ENCODE measurements at regions not wholly inside any gene's neighbourhood (a gene's known extent, or its start where the extent isn't known, plus 50 kb on each side); places are given as distances from the start of the nearest gene placed in this dataset.

DNA sequence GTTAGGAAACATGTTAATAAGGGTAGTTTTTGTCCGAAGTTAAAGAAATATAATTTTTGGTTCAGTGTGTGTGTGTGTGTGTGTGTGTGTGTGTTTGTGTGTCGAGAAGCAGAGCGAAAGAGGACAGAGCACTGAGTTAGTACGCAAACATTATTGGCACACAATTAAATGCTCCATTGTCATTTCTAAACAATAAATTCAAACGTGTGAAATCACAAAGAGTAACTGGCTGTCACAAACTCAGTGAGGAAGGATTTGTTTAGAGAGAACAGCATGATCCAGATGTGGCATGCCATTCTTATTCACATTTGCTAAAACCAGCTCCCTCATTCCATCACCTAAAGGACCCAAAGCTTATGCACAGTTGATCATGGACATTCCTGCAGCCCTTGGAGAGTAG, 970.8 kb downstream of the DTWD2 start:
- no peak overlapping the region for H3K27ac Mint-ChIP-seq
- H3K4me3 Mint-ChIP-seq: no peak overlapping the region
- no peaks in the 10 kb centered on the region for H3K9me3 Mint-ChIP-seq
- no peaks in the 10 kb centered on the region for H3K27me3 Mint-ChIP-seq
- no peaks in the 10 kb centered on the region for H3K36me3 Mint-ChIP-seq (ENCODE audit: low read depth)
- intact Hi-C loops (cut with micrococcal nuclease): no loop called here
- no peak for DNase-seq
- no peaks in the 10 kb centered on the region for H3K4me1 Mint-ChIP-seq

DNA sequence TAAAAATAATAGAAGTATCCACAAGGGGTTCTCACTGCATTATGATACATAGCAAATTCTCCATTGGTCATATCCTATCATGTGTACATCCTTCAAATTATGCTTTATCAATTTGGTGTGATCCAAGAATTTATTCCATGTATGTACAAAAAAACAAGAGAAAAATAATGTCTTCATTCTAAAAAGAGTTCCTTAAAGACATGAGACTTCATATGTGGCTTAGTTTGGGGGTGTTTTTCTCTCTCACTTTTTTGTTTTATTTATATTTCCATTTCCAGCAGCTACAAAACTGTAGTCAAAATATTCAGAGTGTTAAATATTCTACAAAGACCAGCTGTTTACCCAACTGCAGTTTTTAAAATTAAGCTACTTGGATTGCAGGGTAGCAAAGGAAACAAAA, 972.0 kb downstream of the DTWD2 start:
- Mint-ChIP-seq H3K9me3 (no peaks in the 10 kb centered on the region), H3K4me1 (no peaks in the 10 kb centered on the region), H3K4me3 (no peak overlapping the region), H3K27me3 (no peaks in the 10 kb centered on the region), H3K36me3 (ENCODE audit: low read depth) (no peaks in the 10 kb centered on the region), H3K27ac (no peak overlapping the region)
- DNase-seq: no peak
- intact Hi-C loops (cut with micrococcal nuclease): no loop called here

DNA sequence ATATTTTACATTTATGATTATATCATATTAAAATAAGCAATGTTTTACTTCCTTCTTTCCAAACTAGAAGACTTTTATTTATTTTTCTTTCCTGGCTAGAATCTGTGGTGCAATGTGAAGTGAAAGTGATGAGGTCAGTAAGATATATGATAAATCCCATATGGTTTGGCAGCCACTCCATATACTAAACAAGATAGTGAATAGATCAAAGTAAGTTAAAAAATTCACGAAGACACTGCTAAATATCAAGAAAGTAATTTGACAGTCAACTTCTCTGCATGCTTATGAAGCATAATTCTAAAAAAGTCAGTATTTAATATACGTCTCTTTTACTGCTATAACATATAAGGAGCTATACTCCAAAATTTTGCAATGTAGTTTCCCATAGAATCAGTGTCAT, 972.8 kb downstream of the DTWD2 start:
- H3K27ac Mint-ChIP-seq: no peak overlapping the region
- no peaks in the 10 kb centered on the region for H3K9me3 Mint-ChIP-seq
- H3K36me3 Mint-ChIP-seq (ENCODE audit: low read depth): no peaks in the 10 kb centered on the region
- no peaks in the 10 kb centered on the region for H3K4me1 Mint-ChIP-seq
- H3K27me3 Mint-ChIP-seq: no peaks in the 10 kb centered on the region
- no peak overlapping the region for H3K4me3 Mint-ChIP-seq
- no peak for DNase-seq
- intact Hi-C loops (cut with micrococcal nuclease): no loop called here

DNA sequence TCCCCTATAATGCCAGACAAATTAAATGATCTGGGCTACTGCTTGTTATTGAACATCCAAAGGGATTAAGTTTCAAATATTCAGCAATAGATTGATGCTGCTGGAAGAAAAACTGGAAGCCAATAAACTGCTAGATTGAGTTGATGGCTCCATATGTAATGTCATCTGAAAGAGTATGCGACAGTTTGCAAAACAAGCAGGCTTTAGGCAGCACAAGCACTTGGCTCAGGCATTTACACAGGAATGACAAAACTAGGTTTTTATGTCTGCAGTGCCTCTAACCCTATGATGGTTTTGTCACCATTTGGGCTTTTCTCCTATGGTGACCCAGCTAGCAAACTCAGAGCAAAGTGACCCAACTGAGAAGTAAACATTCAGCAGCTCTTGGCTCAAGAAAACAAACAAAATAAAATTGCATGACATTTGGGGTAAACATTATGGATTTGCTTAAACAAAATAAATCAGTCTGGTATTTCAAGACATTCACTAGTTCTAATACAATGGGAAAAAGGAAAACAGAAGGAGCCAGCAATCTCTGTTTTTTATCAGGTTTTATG, 978.5 kb downstream of the DTWD2 start:
- H3K36me3 Mint-ChIP-seq (ENCODE audit: low read depth): no peaks in the 10 kb centered on the region
- H3K27me3 Mint-ChIP-seq: no peaks in the 10 kb centered on the region
- no peak for DNase-seq
- no peak overlapping the region for H3K27ac Mint-ChIP-seq
- no peak overlapping the region for H3K4me3 Mint-ChIP-seq
- H3K9me3 Mint-ChIP-seq: no peaks in the 10 kb centered on the region
- intact Hi-C loops (cut with micrococcal nuclease): no loop called here
- no peaks in the 10 kb centered on the region for H3K4me1 Mint-ChIP-seq

DNA sequence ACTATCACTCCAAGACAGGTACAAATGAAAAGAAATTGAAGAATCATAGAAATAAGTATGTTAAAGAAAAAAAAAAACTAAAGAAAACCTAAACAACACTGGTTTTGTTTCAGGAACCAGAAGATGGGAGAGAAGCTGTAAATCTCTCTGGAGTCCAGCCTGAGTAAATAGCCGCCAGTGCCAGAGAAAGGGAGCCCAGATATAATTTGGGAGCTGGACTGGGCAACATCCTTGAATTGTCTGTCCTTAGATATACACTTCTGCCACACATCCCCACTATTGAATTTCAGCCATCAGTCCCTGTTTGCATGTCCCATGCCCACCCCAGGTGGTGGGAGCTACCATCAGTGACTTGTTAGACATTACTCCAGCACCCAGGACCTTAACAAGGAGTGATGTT, 979.6 kb downstream of the DTWD2 start:
- Mint-ChIP-seq H3K27me3 (no peaks in the 10 kb centered on the region), H3K27ac (no peak overlapping the region), H3K4me1 (no peaks in the 10 kb centered on the region), H3K4me3 (no peak overlapping the region), H3K9me3 (no peaks in the 10 kb centered on the region), H3K36me3 (ENCODE audit: low read depth) (no peaks in the 10 kb centered on the region)
- intact Hi-C loops (cut with micrococcal nuclease): no loop called here
- no peak for DNase-seq

DNA sequence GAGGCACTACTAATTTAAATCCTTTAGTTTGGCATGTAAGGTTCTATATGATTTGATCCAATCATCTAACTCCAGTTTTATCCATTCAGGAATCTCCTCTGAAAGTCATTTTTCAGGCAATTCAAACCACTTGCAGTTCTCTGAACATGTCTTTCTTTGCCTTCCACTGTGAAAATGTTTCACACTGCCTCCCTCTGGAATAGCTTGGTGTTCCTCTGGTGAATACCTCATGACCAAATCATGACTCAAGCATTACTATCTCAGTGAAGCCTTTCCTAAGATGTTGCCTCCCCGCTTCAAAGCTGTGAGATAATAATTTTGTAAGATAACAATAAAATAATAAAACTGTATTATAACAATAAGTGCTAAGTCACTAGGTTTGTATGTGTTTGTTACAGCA, 981.1 kb downstream of the DTWD2 start:
- H3K36me3 Mint-ChIP-seq (ENCODE audit: low read depth): no peaks in the 10 kb centered on the region
- no peaks in the 10 kb centered on the region for H3K27me3 Mint-ChIP-seq
- H3K27ac Mint-ChIP-seq: no peak overlapping the region
- no peak for DNase-seq
- intact Hi-C loops (cut with micrococcal nuclease): no loop called here
- H3K9me3 Mint-ChIP-seq: no peaks in the 10 kb centered on the region
- H3K4me3 Mint-ChIP-seq: no peak overlapping the region
- H3K4me1 Mint-ChIP-seq: no peaks in the 10 kb centered on the region

DNA sequence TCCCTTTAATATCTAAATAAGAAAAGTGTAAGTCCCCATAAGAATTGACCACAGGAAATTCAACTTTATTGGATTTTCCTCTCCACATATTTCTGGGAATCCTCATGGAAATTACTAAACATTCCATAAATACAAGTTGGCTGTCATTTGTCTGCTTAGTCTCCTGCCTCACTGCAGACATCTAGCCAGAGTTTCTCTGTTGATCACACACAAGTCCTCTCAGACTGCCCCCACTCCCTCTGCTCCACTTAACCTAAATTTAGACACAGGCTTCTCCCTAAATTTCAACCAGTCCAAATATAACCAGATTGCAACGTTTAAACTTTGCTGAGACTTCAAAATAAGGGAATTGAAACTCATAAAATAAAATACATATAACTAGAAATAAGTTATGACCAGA, 982.1 kb downstream of the DTWD2 start:
- H3K27ac Mint-ChIP-seq: no peak overlapping the region
- no peaks in the 10 kb centered on the region for H3K36me3 Mint-ChIP-seq (ENCODE audit: low read depth)

DNA sequence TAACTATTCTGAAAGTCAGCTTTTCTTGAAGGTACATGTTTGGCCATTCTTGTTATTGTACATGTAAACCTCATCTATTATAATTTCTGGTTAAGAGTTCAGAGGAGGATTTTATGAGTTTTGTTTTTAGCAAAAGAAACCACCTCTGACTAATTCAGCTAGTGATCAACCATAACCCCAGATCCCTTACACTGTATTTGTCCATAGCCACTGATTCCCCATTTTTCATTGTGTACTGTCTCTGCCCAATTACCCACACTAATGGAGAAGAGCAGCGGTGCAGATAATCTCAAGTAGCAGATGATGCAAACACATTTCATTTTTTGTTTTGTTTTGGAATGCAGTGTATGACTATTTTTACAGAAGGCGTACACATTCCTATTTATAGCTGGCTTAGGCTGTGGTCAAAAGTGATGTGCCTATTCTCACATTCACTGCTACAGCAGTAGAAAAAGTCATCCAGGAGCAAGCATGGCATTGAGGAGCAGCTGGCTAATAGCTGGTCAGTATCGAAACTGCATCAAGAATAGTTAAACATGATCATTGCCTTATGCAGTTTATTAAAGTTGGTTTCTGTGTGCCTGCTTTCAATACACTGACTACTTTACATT, 988.3 kb downstream of the DTWD2 start:
- H3K4me3 Mint-ChIP-seq: no peak overlapping the region
- H3K4me1 Mint-ChIP-seq: no peaks in the 10 kb centered on the region
- H3K27ac Mint-ChIP-seq: no peak overlapping the region
- H3K27me3 Mint-ChIP-seq: no peaks in the 10 kb centered on the region
- DNase-seq: no peak
- H3K9me3 Mint-ChIP-seq: no peaks in the 10 kb centered on the region
- H3K36me3 Mint-ChIP-seq (ENCODE audit: low read depth): no peaks in the 10 kb centered on the region
- intact Hi-C loops (cut with micrococcal nuclease): no loop called here

More for the DNA sequence above, 982.1 kb downstream of the DTWD2 start:
- intact Hi-C loops (cut with micrococcal nuclease): no loop called here
- no peaks in the 10 kb centered on the region for H3K4me1 Mint-ChIP-seq
- H3K27me3 Mint-ChIP-seq: no peaks in the 10 kb centered on the region
- no peak overlapping the region for H3K4me3 Mint-ChIP-seq
- DNase-seq: no peak
- no peaks in the 10 kb centered on the region for H3K9me3 Mint-ChIP-seq

DNA sequence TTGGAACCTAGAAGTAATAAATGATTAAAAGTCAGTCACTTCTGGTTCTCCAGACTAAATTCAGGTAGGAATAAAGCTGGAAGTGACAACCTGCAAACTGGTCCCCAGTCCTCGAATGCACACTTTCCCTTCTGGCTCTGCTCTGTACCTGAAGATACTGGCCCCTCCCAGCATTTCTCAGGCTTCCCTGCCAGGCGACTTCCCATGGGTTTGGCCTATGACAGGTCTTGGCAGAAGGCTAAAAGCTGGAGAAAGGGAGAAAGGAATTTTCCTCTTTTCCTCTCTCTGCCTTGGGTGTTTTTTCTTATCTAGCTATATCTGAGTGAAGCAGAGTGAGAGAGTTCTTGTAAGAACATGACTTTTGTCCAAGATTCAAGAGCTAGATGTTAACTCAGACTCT, 1005.7 kb downstream of the DTWD2 start:
- H3K36me3 Mint-ChIP-seq (ENCODE audit: low read depth): no peaks in the 10 kb centered on the region
- intact Hi-C loops (cut with micrococcal nuclease): no loop called here
- no peak overlapping the region for H3K4me3 Mint-ChIP-seq
- H3K27me3 Mint-ChIP-seq: no peaks in the 10 kb centered on the region
- H3K4me1 Mint-ChIP-seq: no peaks in the 10 kb centered on the region
- DNase-seq: no peak
- H3K9me3 Mint-ChIP-seq: no peaks in the 10 kb centered on the region
- H3K27ac Mint-ChIP-seq: no peak overlapping the region

DNA sequence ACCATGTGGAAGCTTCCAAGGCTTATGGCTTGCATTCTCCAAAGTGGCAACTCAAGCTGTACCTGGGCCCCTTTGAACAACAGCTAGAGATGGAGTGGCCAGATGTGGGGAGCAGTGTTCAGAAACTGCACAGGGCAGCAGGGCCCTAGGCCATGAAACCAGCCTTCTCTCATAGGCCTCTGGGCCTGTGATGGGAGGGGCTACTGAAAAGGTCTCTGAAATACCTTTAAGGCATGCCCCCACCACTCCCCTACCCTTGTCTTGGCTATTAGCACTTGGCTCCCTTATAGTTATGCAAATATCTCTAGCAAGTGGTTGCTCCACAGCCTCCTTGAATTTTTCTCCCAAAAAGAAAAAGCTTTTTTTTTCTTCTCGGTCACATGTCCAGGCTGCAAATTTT, 1014.6 kb downstream of the DTWD2 start:
- no peaks in the 10 kb centered on the region for H3K27me3 Mint-ChIP-seq
- no peaks in the 10 kb centered on the region for H3K4me1 Mint-ChIP-seq
- H3K4me3 Mint-ChIP-seq: no peak overlapping the region
- no peaks in the 10 kb centered on the region for H3K36me3 Mint-ChIP-seq (ENCODE audit: low read depth)
- intact Hi-C loops (cut with micrococcal nuclease): no loop called here
- no peak for DNase-seq
- no peaks in the 10 kb centered on the region for H3K9me3 Mint-ChIP-seq
- no peak overlapping the region for H3K27ac Mint-ChIP-seq

DNA sequence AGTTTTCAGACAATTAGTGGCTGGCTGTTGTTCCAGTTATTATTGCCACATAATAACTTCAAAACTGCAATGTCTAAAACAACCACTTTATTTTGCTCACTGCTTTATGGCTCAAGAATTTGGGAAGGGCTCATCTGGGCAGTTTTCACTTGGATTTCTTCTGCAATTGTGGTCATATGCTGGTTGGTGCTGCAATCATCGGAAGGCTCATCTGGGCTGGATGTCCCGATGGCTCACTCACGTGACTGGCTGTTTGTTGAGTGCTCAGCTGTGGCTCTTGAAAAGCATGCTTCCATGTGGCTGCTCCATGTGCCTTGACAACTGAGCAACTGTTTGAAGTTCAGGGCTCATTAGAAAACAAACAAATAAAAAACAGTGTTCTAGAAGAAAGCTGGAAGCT, 1032.5 kb downstream of the DTWD2 start:
- no peaks in the 10 kb centered on the region for H3K9me3 Mint-ChIP-seq

DNA sequence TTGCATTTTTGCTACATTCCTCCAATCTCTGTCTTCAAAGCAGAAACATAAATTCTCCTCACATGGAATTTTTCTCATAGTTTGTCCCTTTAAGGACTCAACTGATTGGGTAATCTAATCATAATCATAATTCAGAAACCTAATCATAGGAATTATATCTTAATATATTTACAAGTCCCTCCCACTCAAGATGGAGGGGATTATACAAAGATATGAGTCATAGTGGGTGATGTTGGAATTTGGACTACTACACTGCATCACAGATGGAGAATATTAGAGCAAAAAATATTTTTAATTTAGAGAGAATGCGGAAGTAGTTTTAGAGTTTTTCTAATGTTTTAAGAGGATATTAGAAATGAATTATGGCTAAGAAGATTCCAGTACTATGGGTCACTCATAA, 1034.0 kb downstream of the DTWD2 start:
- H3K4me1 Mint-ChIP-seq: no peaks in the 10 kb centered on the region
- DNase-seq: no peak
- no peak overlapping the region for H3K27ac Mint-ChIP-seq
- intact Hi-C loops (cut with micrococcal nuclease): no loop called here
- H3K36me3 Mint-ChIP-seq (ENCODE audit: low read depth): no peaks in the 10 kb centered on the region
- H3K27me3 Mint-ChIP-seq: no peaks in the 10 kb centered on the region
- no peaks in the 10 kb centered on the region for H3K9me3 Mint-ChIP-seq
- H3K4me3 Mint-ChIP-seq: no peak overlapping the region

More for the DNA sequence above, 1032.5 kb downstream of the DTWD2 start:
- Mint-ChIP-seq H3K27ac (no peak overlapping the region), H3K4me3 (no peak overlapping the region), H3K4me1 (no peaks in the 10 kb centered on the region), H3K27me3 (no peaks in the 10 kb centered on the region), H3K36me3 (ENCODE audit: low read depth) (no peaks in the 10 kb centered on the region)
- intact Hi-C loops (cut with micrococcal nuclease): no loop called here
- no peak for DNase-seq

DNA sequence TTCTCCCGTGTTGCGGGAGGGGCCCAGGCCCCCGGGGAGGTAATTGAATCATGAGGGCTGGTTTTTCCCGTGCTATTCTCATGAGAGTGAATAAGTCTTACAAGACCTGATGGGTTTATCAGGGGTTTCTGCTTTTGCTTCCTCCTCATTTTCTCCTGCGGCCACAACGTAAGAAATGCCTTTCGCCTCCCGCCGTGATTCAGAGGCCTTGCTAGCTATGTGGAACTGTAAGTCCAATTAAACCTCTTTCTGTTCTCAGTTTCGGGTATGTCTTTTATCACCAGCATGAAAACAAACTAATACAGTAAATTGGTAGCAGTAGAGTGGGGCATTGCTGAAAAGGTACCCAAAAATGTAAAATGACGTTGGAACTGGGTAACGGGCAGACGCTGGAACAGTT, 1035.1 kb downstream of the DTWD2 start:
- no peaks in the 10 kb centered on the region for H3K36me3 Mint-ChIP-seq (ENCODE audit: low read depth)
- H3K9me3 Mint-ChIP-seq: no peaks in the 10 kb centered on the region
- no peak for DNase-seq
- intact Hi-C loops (cut with micrococcal nuclease): no loop called here
- no peaks in the 10 kb centered on the region for H3K4me1 Mint-ChIP-seq
- no peaks in the 10 kb centered on the region for H3K27me3 Mint-ChIP-seq
- no peak overlapping the region for H3K27ac Mint-ChIP-seq
- H3K4me3 Mint-ChIP-seq: no peak overlapping the region

DNA sequence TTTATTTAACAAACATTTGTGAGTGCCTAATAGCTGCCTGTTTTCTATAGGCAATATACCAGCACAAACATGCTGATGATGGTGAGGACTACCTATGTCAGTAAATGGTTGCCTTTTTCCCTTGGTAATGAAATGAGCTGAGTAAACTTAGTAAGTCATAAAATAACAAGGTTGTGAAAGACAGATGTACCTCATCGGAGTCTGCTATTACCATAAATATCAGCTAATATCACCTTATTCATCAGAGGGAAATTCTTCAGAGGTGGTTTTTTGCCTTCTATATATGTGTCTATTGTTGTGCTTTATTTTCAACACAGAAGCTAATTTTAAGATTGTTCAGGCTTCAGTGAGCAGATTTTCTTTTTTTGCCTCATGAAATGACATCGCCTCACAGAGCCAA, 1040.5 kb downstream of the DTWD2 start:
- no peak for DNase-seq
- Mint-ChIP-seq H3K36me3 (ENCODE audit: low read depth) (no peaks in the 10 kb centered on the region), H3K4me3 (no peak overlapping the region), H3K27me3 (no peaks in the 10 kb centered on the region), H3K4me1 (no peaks in the 10 kb centered on the region), H3K9me3 (no peaks in the 10 kb centered on the region), H3K27ac (no peak overlapping the region)
- intact Hi-C loops (cut with micrococcal nuclease): no loop called here

DNA sequence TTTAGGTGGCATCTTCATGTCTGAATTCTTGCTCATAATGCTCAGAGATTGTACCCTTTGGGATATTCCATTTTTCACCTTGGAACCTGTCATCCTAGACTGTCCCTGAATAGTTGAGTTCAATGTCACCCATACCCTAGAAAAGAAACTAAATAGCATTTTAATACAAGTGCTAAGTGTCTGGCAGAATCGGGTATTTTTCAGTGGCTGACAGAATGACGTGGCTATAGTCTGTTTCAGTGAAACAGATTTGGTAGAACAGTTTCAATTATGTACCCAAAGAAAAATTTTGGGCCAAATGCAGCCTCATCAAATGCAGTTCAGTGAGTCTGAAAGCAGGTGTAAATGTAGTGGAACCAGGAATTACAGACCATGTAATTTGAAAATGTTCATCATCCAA, 1041.2 kb downstream of the DTWD2 start:
- Mint-ChIP-seq H3K4me1 (no peaks in the 10 kb centered on the region), H3K4me3 (no peak overlapping the region), H3K9me3 (no peaks in the 10 kb centered on the region), H3K36me3 (ENCODE audit: low read depth) (no peaks in the 10 kb centered on the region), H3K27ac (no peak overlapping the region), H3K27me3 (no peaks in the 10 kb centered on the region)
- intact Hi-C loops (cut with micrococcal nuclease): no loop called here
- no peak for DNase-seq

Data from activated CD4-positive, alpha-beta T cell treated with anti-CD3 and anti-CD28 coated beads, Interleukin-2, amount 10 ng/mL, durations not matched to agents 24 days and 14 days (primary cell).